HG03354 (cell line): ENCODE measurements at regions not wholly inside any gene's neighbourhood (a gene's known extent, or its start where the extent isn't known, plus 50 kb on each side); places are given as distances from the start of the nearest gene placed in this dataset.
"Not testable (repeated sequence)": the region's sequence is repeated elsewhere in the genome, so short reads cannot be mapped to it uniquely, and the experiment has no call there.

Experiments
- ATAC-seq: cut with Tn5 transposase; IDR thresholded peaks from one replicate; pipeline ENCODE4 v1.9.1; 2021; ENCODE audit warnings: mild to moderate bottlenecking; ENCODE audit not compliant: unreplicated experiment, poor library complexity, severe bottlenecking

GRCh38 chr5:109630093-109630492, 59.6 kb upstream of the MAN2A1 start:
- ATAC-seq = no peak

DNA sequence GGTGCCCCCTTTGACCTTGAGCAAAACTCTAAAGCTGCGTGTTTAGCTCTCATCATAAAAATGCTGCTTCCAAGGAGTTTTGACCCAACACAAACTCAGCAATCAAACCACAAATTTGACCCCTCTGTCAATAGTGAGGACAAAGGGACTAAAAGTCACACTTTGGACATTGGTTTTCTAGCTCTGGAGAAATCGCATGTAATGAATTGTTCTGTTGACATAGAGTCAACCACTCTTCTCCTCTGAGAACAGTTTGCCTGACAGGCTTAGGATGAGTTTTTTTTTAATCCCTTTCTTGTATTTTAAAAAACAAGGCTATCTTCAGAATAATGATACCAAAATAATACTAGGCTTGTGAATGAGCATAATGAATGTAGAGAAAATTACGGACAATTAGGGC, 61.1 kb upstream of the MAN2A1 start:
- ATAC-seq = no peak

DNA sequence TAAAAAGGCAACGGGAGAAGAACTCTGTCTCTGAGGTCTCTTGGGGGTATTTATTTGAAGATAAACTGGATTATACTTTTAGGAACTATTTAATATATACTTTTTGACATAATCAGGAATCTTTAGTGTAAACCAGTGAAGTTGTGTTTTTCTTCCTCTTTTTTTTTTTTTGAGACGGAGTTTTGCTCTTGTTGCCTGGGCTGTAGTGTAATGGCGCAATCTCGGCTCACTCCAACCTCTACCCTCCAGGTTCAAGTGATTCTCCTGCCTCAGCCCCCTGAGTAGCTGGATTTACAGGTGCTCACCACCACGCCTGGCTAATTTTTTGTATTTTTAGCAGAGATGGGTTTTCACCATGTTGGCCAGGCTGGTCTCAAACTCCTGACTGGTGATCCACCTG, 68.5 kb upstream of the MAN2A1 start:
- not testable (repeated sequence) for ATAC-seq

GRCh38 chr5:109620651-109621050, 69.1 kb upstream of the MAN2A1 start:
- ATAC-seq = no peak

DNA sequence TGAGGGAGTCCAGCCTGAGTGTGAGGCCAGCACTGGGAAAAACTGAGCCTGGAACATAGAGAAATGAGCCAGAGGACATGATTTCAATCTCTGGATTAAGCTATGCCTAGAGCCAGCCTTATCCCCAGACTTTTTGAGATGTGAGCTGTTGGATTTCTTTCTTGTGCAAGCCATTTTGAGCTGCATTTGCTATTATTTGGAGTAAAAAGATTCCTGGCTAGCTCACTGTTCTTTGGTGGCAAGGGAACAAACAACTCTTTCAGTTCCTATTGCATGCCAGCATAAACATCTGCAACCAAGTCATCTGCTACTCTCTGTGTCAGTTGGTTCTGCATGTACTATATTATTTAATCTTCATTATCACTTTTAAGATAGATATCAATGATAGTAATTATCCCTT, 70.1 kb upstream of the MAN2A1 start:
- no peak for ATAC-seq

GRCh38 chr5:109619021-109619460, 70.7 kb upstream of the MAN2A1 start:
- ATAC-seq = no peak

GRCh38 chr5:109614981-109615380, 74.7 kb upstream of the MAN2A1 start:
- no peak for ATAC-seq

GRCh38 chr5:109614301-109614700, 75.4 kb upstream of the MAN2A1 start:
- no peak for ATAC-seq

DNA sequence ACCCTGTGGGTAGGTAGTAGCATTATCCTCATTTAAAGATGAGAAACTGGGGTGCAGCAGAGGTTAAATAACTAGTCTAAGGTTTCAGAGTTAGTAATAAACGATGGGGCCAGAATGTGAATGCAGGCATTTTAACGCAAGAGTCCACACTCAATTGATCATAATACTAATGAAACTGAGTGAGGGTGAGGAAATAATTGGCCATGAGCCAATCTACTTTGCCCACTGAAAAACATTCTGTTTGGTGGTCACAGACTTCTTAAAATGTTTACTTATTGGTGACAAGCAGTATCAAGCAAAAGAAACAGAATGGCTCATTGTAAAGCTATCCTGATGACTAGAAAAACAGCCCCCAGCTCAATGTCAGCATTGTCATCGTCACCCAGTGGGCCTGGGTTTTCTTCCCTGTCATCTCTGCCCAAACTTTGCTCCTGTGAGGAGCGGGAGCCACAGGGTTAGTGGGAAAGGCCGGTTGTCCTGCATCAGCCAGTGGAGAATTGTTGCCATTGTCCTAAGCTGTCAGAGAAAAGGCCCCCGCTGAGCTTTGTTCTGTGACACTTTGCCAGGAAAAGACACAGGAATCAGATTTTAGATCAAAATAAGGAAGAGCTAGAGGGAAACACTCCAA, 77.3 kb upstream of the MAN2A1 start:
- ATAC-seq = no peak

GRCh38 chr5:109611505-109611904, 78.2 kb upstream of the MAN2A1 start:
- ATAC-seq = no peak

- ATAC-seq = no peak
Observed at GRCh38 chr5:109611061-109611460, 78.7 kb upstream of the MAN2A1 start.

- ATAC-seq = no peak
Observed at GRCh38 chr5:109610581-109610980, 79.1 kb upstream of the MAN2A1 start.

DNA sequence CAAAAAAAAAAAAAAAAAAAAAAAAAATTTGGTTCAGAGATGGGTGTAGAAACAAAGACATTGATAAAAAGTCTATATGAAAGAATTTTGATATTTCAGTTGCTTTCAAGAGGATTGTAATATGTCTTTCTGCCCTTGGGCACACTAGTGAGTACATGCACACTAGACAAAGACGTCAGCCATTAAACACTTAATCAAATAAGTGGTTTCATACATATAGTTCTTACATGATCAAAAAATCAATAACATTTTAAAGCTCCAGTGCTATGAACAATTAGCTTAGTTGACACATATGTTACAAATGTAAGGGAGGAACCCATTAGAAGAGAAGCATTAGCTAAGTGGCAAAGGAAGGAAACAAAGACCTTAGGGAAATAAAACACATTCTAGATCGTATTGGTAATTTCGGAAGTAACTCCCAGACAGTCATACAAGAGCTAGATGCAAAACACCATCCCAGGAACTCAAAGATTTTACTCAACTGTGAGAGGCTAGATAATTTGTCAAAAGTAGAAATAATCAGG, 84.5 kb upstream of the MAN2A1 start:
- no peak for ATAC-seq

- ATAC-seq = no peak
Observed at GRCh38 chr5:109604758-109605157, 85.0 kb upstream of the MAN2A1 start.

GRCh38 chr5:109601736-109602135, 88.0 kb upstream of the MAN2A1 start:
- ATAC-seq = no peak

DNA sequence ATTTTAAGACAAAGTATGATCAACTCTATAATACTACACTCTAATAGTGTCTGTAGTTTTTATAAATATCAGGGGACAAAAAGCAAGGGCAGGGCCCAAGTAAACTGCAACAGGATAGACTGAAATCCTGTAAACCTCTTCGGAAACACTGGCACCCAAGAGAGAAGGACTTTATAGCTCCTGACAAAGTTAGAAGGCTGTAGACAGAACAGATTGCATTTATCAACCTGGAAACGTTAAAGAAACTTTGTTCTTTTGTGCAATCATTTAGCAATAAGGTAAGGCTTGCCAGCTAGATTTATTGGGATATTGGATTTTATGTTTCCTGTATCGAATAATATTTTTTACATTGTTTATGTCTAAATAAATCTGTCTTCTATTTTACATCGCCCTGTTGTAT, 91.8 kb upstream of the MAN2A1 start:
- no peak for ATAC-seq

DNA sequence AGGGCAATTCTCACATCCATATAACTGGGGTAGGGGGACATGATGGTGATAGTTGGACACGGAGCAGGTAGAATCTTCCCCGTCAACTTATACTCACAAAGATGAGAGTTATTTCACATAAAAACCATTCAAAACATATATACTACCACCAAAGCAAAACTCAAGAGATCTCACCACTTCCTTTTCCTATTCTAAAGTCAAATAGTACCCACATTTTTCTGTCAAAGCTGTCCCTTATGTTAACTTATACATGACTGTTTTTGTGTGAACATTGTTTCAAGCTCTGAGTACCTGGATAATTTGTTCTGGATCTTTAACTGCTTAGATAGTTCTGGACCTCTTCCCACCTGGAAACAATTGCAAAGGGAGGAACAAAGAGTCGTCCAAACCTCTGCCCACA, 95.5 kb upstream of the MAN2A1 start:
- ATAC-seq = no peak

- ATAC-seq = no peak
Observed at GRCh38 chr5:109590799-109591198, 98.9 kb upstream of the MAN2A1 start.

DNA sequence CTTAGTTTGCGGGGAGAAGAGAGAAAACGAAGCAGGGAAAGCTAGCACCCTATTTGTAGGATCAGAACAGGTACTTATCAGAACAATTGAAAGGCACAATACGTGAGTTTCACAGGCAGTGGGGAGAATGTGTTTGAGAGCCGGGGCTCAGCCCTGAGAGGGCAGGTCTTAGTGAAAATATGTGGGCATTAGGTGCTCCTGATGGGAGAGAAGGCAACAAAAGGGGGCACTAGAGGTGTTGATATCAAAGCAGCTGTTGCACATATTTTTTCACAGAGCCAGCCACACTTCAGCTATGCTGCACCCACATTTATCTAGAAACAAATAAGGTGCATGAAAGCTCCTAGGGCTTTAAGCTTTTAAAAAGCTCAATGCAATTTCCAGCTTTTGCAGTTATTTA, 99.7 kb upstream of the MAN2A1 start:
- no peak for ATAC-seq

DNA sequence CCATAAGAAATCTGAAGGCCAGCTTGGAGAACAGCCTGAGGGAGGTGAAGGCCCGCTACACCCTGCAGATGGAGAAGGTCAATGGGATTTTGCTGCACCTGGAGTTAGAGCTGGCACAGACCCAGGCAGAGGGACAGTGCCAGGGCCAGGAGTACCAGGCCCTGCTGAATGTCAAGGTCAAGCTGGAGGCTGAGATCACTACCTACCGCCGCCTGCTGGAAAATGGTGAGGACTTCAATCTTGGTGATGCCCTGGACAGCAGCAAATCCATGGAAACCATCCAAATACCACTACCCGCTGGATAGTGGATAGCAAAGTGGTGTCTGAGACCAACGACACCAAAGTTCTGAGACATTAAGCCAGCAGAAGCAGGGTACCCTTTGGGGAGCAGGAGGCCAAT, 100.5 kb upstream of the MAN2A1 start:
- ATAC-seq = no peak

- no peak for ATAC-seq
Observed at GRCh38 chr5:109588281-109589035, 101.3 kb upstream of the MAN2A1 start.
